NCI-H2029 treated with DMSO at 0.1 percent for 48 hours (cell line): ENCODE measurements at regions not wholly inside any gene's neighbourhood (a gene's known extent, or its start where the extent isn't known, plus 50 kb on each side); places are given as distances from the start of the nearest gene placed in this dataset.

Source experiments
- DNase-seq: peaks from one replicate; lab custom pipeline; 2025; lab: John Stamatoyannopoulos, UW

GRCh38 chr11:10926801-10927211 is 69.0 kb upstream of the ZBED5 start:
- no peak for DNase-seq

GRCh38 chr11:10925149-10925926 is 67.5 kb upstream of the ZBED5 start:
- DNase-seq = no peak

GRCh38 chr11:10923882-10924281 is 66.0 kb upstream of the ZBED5 start:
- no peak for DNase-seq

GRCh38 chr11:10922892-10923291 is 65.0 kb upstream of the ZBED5 start:
- DNase-seq = no peak

GRCh38 chr11:10920875-10921274 is 63.0 kb upstream of the ZBED5 start:
- DNase-seq = no peak

- DNase-seq = no peak
These were observed 62.4 kb upstream of the ZBED5 start for GRCh38 chr11:10920205-10920604.

GRCh38 chr11:10918698-10919097 is 60.8 kb upstream of the ZBED5 start:
- DNase-seq = no peak

- no peak for DNase-seq
These were observed 60.4 kb upstream of the ZBED5 start for GRCh38 chr11:10918275-10918674.

- DNase-seq = no peak
These were observed 59.9 kb upstream of the ZBED5 start for GRCh38 chr11:10917802-10918201.

GRCh38 chr11:10916665-10917064 is 58.8 kb upstream of the ZBED5 start:
- no peak for DNase-seq

GRCh38 chr11:10914050-10914449 is 56.2 kb upstream of the ZBED5 start:
- no peak for DNase-seq

GRCh38 chr11:10913075-10913474 is 55.2 kb upstream of the ZBED5 start:
- no peak for DNase-seq

- no peak for DNase-seq
These were observed 54.1 kb upstream of the ZBED5 start for GRCh38 chr11:10911907-10912306.

GRCh38 chr11:10909141-10909883 is 51.5 kb upstream of the ZBED5 start:
- no peak for DNase-seq

- no peak for DNase-seq
These were observed 50.5 kb upstream of the ZBED5 start for GRCh38 chr11:10908215-10908951.
